GM23338 (cell line): ENCODE measurements at regions not wholly inside any gene's neighbourhood (a gene's known extent, or its start where the extent isn't known, plus 50 kb on each side); places are given as distances from the start of the nearest gene placed in this dataset.

Source experiments
- ATAC-seq: fragments of 200-7000 bp; cut with Tn5 transposase; 3 replicates; pipeline ENCODE4 v1.9.1; 2020
- DNase-seq: peaks from one replicate; pipeline ENCODE4 v3.0.0-alpha.2; 2015; ENCODE audit warnings: low spot score
- H2AFZ ChIP-seq: fragments of 200-600 bp; sonication (generic); 2 replicates; pipeline ENCODE4 v1.8.0; 2016; ENCODE audit warnings: antibody characterized with exemption, mild to moderate bottlenecking, moderate library complexity
- H3F3A ChIP-seq: fragments of 200-600 bp; sonication (generic); replicated peaks from 2 replicates; pipeline ENCODE4 v1.8.0; 2017; ENCODE audit warnings: antibody characterized with exemption, mixed run types, low read depth
- H3K27ac ChIP-seq: fragments of 200-600 bp; sonication (generic); 2 replicates; pipeline ENCODE4 v1.6.1; 2016; ENCODE audit warnings: low read depth
- H3K27me3 ChIP-seq: fragments of 200-600 bp; sonication (generic); 2 replicates; pipeline ENCODE4 v1.8.0; 2016; ENCODE audit warnings: mild to moderate bottlenecking, mixed run types, moderate library complexity; ENCODE audit not compliant: insufficient read depth
- H3K36me3 ChIP-seq: fragments of 200-600 bp; sonication (generic); 2 replicates; pipeline ENCODE4 v1.8.0; 2016; ENCODE audit warnings: mild to moderate bottlenecking; ENCODE audit not compliant: insufficient read depth
- H3K4me1 ChIP-seq: fragments of 200-600 bp; sonication (generic); 2 replicates; pipeline ENCODE4 v1.8.0; 2016; ENCODE audit warnings: mild to moderate bottlenecking, moderate library complexity; ENCODE audit not compliant: insufficient read depth
- H3K4me2 ChIP-seq: fragments of 200-600 bp; sonication (generic); 2 replicates; pipeline ENCODE4 v1.7.1; 2017; ENCODE audit warnings: mixed run types
- H3K4me3 ChIP-seq: fragments of 200-600 bp; sonication (generic); 2 replicates; pipeline ENCODE4 v1.6.1; 2016; ENCODE audit warnings: mixed run types
- H3K79me2 ChIP-seq: fragments of 200-600 bp; sonication (generic); replicated peaks from 2 replicates; pipeline ENCODE4 v1.8.0; 2017; ENCODE audit warnings: mild to moderate bottlenecking; ENCODE audit not compliant: insufficient read depth
- H3K9me2 ChIP-seq: fragments of 200-600 bp; sonication (generic); 2 replicates; pipeline ENCODE4 v1.8.0; 2017; ENCODE audit not compliant: insufficient read depth
- H4K20me1 ChIP-seq: fragments of 200-600 bp; sonication (generic); replicated peaks from 2 replicates; pipeline ENCODE4 v1.8.0; 2017; ENCODE audit warnings: mild to moderate bottlenecking; ENCODE audit not compliant: insufficient read depth
- H3K27ac Mint-ChIP-seq: 2 replicates; pipeline ENCODE4 v1.8.0; 2020; ENCODE audit warnings: inconsistent platforms, mild to moderate bottlenecking, moderate library complexity, mixed read lengths
- H3K27me3 Mint-ChIP-seq: 3 replicates; pipeline ENCODE4 v1.8.0; 2022; ENCODE audit warnings: low read depth, mild to moderate bottlenecking, moderate library complexity, mixed read lengths, inconsistent platforms; ENCODE audit not compliant: insufficient read depth, poor library complexity
- H3K36me3 Mint-ChIP-seq: 3 replicates; pipeline ENCODE4 v1.8.0; 2021; ENCODE audit warnings: low read depth, mild to moderate bottlenecking, inconsistent platforms, moderate library complexity, mixed read lengths
- H3K4me1 Mint-ChIP-seq: 3 replicates; pipeline ENCODE4 v1.8.0; 2020; ENCODE audit warnings: mild to moderate bottlenecking, inconsistent platforms, mixed read lengths
- H3K4me3 Mint-ChIP-seq: 3 replicates; pipeline ENCODE4 v1.8.0; 2021; ENCODE audit warnings: moderate library complexity, mild to moderate bottlenecking, inconsistent platforms, mixed read lengths
- H3K9me3 Mint-ChIP-seq: 3 replicates; pipeline ENCODE4 v1.8.0; 2020; ENCODE audit warnings: moderate library complexity, mild to moderate bottlenecking, inconsistent platforms, mixed read lengths
- CREB1 ChIP-seq: fragments of 250-450 bp; sonication (Bioruptor Pico); IDR thresholded peaks from 2 replicates; pipeline ENCODE4 v1.5.0; 2020; ENCODE audit warnings: low read depth, mild to moderate bottlenecking, moderate library complexity
- CTCF ChIP-seq, 2 experiments: fragments of 200-600 bp in 1 of 2; sonication (generic) in 1 of 2; conservative IDR thresholded peaks; 2 replicates each; pipeline versions ENCODE4 v1.5.1 to v1.6.1; 2016 to 2017; ENCODE audit warnings: antibody characterized with exemption in 2 of 2, low read depth in 2 of 2, mild to moderate bottlenecking in 2 of 2, moderate library complexity in 1 of 2
- EZH2 ChIP-seq: fragments of 200-600 bp; sonication (generic); IDR thresholded peaks from one replicate; pipeline ENCODE4 v1.8.0; 2017; ENCODE audit warnings: antibody characterized with exemption, mild to moderate bottlenecking, low read depth; ENCODE audit not compliant: unreplicated experiment
- EZH2phosphoT487 ChIP-seq: fragments of 200-600 bp; sonication (generic); IDR thresholded peaks from one replicate; pipeline ENCODE4 v1.8.1; 2018; ENCODE audit warnings: antibody characterized with exemption; ENCODE audit not compliant: unreplicated experiment
- JUNB ChIP-seq: IDR thresholded peaks from one replicate; pipeline ENCODE4 v1.6.1; 2016; ENCODE audit warnings: antibody characterized with exemption; ENCODE audit not compliant: unreplicated experiment
- NANOG ChIP-seq: IDR thresholded peaks from 2 replicates; pipeline ENCODE4 v1.6.1; 2016; ENCODE audit warnings: antibody characterized with exemption, borderline replicate concordance
- POLR2AphosphoS5 ChIP-seq: IDR thresholded peaks from 2 replicates; pipeline ENCODE4 v1.6.1; 2016; ENCODE audit warnings: antibody characterized with exemption, low read depth
- STAT1 ChIP-seq: IDR thresholded peaks from one replicate; pipeline ENCODE4 v1.6.1; 2016; ENCODE audit warnings: antibody characterized with exemption; ENCODE audit not compliant: unreplicated experiment
- ZNF114 ChIP-seq: fragments of 250-450 bp; sonication (Bioruptor Pico); IDR thresholded peaks from 2 replicates; pipeline ENCODE4 v1.5.0; 2020; ENCODE audit warnings: mild to moderate bottlenecking, moderate library complexity
- ZNF331 ChIP-seq: fragments of 250-450 bp; sonication (Bioruptor Pico); IDR thresholded peaks from 2 replicates; pipeline ENCODE4 v1.5.0; 2020; ENCODE audit warnings: low read depth, mild to moderate bottlenecking, moderate library complexity
- TF ChIP-seq, protein P1 (sequence below): IDR thresholded peaks from one replicate; pipeline ENCODE4 v1.6.1; 2018; ENCODE audit warnings: antibody characterized with exemption; ENCODE audit not compliant: unreplicated experiment
- TF ChIP-seq, protein P2 (sequence below): IDR thresholded peaks from 2 replicates; pipeline ENCODE4 v1.6.1; 2016; ENCODE audit warnings: antibody characterized with exemption
- TF ChIP-seq, protein P3 (sequence below): fragments of 250-450 bp; sonication (Bioruptor Pico); IDR thresholded peaks from 2 replicates; pipeline ENCODE4 v1.5.0; 2020; ENCODE audit warnings: mild to moderate bottlenecking, moderate library complexity

DNA sequence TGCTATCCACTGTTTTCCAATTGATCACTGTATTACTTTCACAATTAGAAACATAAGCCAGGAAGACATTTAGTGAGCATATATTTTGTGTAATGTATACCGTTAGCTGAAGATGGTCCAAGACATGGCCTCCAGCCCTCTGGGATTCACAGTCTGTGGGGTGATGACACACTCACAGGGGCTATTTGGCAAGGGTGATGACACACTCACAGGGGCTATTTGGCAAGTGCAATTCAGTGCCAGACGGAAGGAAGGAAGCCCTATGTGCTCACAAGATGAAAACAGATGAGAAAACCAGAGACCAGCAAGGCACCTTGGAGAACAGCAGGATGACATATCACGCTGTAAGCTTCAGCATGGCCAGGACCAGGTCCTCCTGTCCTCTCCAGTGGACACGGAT lies 183.7 kb downstream of the MBOAT1 start:
- Histone ChIP-seq H3K27ac (no peak overlapping the region), H3K9me2 (no peaks in the 10 kb centered on the region), H4K20me1 (no peaks in the 10 kb centered on the region), H3F3A (no peaks in the 10 kb centered on the region), H2AFZ (no peak overlapping the region), H3K4me1 (no peaks in the 10 kb centered on the region), H3K27me3 (no peaks in the 10 kb centered on the region), H3K4me3 (no peak overlapping the region), H3K4me2 (no peak overlapping the region), H3K79me2 (no peaks in the 10 kb centered on the region), H3K36me3 (no peaks in the 10 kb centered on the region)
- Mint-ChIP-seq H3K27me3 (peaks cover 6% of the 10 kb centered on the region), H3K36me3 (peaks cover 4% of the 10 kb centered on the region; the same call in 2 of the 3 replicates), H3K4me1 (peaks cover 6% of the 10 kb centered on the region; the same call in 2 of the 3 replicates), H3K27ac (no peak overlapping the region), H3K4me3 (no peak overlapping the region), H3K9me3 (no peaks in the 10 kb centered on the region; the same call in 2 of the 3 replicates)
- DNase-seq (no peak), ATAC-seq (no peak)
- TF ChIP-seq ZNF114 (CRISPR knock-in tag) (no peak), CTCF (conservative IDR thresholded peaks at IDR 0.05; ENCODE audit: low read depth in 2 of 2) (no peak), CREB1 (CRISPR knock-in tag) (no peak), ZNF331 (CRISPR knock-in tag) (no peak), POLR2AphosphoS5 (no peak), STAT1 (no peak), EZH2 (no peak), EZH2phosphoT487 (no peak), NANOG (no peak), JUNB (no peak)
- TF ChIP-seq, protein P1, sequence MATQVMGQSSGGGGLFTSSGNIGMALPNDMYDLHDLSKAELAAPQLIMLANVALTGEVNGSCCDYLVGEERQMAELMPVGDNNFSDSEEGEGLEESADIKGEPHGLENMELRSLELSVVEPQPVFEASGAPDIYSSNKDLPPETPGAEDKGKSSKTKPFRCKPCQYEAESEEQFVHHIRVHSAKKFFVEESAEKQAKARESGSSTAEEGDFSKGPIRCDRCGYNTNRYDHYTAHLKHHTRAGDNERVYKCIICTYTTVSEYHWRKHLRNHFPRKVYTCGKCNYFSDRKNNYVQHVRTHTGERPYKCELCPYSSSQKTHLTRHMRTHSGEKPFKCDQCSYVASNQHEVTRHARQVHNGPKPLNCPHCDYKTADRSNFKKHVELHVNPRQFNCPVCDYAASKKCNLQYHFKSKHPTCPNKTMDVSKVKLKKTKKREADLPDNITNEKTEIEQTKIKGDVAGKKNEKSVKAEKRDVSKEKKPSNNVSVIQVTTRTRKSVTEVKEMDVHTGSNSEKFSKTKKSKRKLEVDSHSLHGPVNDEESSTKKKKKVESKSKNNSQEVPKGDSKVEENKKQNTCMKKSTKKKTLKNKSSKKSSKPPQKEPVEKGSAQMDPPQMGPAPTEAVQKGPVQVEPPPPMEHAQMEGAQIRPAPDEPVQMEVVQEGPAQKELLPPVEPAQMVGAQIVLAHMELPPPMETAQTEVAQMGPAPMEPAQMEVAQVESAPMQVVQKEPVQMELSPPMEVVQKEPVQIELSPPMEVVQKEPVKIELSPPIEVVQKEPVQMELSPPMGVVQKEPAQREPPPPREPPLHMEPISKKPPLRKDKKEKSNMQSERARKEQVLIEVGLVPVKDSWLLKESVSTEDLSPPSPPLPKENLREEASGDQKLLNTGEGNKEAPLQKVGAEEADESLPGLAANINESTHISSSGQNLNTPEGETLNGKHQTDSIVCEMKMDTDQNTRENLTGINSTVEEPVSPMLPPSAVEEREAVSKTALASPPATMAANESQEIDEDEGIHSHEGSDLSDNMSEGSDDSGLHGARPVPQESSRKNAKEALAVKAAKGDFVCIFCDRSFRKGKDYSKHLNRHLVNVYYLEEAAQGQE = no peak
- TF ChIP-seq, protein P2, sequence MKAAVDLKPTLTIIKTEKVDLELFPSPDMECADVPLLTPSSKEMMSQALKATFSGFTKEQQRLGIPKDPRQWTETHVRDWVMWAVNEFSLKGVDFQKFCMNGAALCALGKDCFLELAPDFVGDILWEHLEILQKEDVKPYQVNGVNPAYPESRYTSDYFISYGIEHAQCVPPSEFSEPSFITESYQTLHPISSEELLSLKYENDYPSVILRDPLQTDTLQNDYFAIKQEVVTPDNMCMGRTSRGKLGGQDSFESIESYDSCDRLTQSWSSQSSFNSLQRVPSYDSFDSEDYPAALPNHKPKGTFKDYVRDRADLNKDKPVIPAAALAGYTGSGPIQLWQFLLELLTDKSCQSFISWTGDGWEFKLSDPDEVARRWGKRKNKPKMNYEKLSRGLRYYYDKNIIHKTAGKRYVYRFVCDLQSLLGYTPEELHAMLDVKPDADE = no peak
- TF ChIP-seq, protein P3, sequence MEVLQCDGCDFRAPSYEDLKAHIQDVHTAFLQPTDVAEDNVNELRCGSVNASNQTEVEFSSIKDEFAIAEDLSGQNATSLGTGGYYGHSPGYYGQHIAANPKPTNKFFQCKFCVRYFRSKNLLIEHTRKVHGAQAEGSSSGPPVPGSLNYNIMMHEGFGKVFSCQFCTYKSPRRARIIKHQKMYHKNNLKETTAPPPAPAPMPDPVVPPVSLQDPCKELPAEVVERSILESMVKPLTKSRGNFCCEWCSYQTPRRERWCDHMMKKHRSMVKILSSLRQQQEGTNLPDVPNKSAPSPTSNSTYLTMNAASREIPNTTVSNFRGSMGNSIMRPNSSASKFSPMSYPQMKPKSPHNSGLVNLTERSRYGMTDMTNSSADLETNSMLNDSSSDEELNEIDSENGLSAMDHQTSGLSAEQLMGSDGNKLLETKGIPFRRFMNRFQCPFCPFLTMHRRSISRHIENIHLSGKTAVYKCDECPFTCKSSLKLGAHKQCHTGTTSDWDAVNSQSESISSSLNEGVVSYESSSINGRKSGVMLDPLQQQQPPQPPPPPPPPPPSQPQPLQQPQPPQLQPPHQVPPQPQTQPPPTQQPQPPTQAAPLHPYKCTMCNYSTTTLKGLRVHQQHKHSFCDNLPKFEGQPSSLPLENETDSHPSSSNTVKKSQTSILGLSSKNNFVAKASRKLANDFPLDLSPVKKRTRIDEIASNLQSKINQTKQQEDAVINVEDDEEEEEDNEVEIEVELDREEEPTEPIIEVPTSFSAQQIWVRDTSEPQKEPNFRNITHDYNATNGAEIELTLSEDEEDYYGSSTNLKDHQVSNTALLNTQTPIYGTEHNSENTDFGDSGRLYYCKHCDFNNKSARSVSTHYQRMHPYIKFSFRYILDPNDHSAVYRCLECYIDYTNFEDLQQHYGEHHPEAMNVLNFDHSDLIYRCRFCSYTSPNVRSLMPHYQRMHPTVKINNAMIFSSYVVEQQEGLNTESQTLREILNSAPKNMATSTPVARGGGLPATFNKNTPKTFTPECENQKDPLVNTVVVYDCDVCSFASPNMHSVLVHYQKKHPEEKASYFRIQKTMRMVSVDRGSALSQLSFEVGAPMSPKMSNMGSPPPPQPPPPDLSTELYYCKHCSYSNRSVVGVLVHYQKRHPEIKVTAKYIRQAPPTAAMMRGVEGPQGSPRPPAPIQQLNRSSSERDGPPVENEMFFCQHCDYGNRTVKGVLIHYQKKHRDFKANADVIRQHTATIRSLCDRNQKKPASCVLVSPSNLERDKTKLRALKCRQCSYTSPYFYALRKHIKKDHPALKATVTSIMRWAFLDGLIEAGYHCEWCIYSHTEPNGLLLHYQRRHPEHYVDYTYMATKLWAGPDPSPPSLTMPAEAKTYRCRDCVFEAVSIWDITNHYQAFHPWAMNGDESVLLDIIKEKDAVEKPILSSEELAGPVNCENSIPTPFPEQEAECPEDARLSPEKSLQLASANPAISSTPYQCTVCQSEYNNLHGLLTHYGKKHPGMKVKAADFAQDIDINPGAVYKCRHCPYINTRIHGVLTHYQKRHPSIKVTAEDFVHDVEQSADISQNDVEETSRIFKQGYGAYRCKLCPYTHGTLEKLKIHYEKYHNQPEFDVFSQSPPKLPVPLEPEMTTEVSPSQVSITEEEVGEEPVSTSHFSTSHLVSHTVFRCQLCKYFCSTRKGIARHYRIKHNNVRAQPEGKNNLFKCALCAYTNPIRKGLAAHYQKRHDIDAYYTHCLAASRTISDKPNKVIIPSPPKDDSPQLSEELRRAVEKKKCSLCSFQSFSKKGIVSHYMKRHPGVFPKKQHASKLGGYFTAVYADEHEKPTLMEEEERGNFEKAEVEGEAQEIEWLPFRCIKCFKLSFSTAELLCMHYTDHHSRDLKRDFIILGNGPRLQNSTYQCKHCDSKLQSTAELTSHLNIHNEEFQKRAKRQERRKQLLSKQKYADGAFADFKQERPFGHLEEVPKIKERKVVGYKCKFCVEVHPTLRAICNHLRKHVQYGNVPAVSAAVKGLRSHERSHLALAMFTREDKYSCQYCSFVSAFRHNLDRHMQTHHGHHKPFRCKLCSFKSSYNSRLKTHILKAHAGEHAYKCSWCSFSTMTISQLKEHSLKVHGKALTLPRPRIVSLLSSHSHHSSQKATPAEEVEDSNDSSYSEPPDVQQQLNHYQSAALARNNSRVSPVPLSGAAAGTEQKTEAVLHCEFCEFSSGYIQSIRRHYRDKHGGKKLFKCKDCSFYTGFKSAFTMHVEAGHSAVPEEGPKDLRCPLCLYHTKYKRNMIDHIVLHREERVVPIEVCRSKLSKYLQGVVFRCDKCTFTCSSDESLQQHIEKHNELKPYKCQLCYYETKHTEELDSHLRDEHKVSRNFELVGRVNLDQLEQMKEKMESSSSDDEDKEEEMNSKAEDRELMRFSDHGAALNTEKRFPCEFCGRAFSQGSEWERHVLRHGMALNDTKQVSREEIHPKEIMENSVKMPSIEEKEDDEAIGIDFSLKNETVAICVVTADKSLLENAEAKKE (CRISPR knock-in tag) = no peak
